Activated CD4-positive, alpha-beta T cell treated with anti-CD3 and anti-CD28 coated beads, Interleukin-2, Interleukin-6, amounts not matched to agents 100 ng/mL and 50 ng/mL, durations not matched to agents 16 hours and 8 hours (primary cell): ENCODE measurements at regions not wholly inside any gene's neighbourhood (a gene's known extent, or its start where the extent isn't known, plus 50 kb on each side); places are given as distances from the start of the nearest gene placed in this dataset.
"Not testable (repeated sequence)": the region's sequence is repeated elsewhere in the genome, so short reads cannot be mapped to it uniquely, and the experiment has no call there.

Source experiments
- DNase-seq: peaks from one replicate; pipeline ENCODE4 v3.0.0-alpha.2; 2020

GRCh38 chr6:68053805-68054373 is 581.2 kb upstream of the ADGRB3 start:
- no peak for DNase-seq

GRCh38 chr6:68052234-68052633 is 582.8 kb upstream of the ADGRB3 start:
- no peak for DNase-seq

GRCh38 chr6:68049562-68049961 is 585.5 kb upstream of the ADGRB3 start:
- DNase-seq: no peak

GRCh38 chr6:68046756-68047155 is 588.3 kb upstream of the ADGRB3 start:
- no peak for DNase-seq

- no peak for DNase-seq
These were observed 588.8 kb upstream of the ADGRB3 start for GRCh38 chr6:68046302-68046701.

GRCh38 chr6:68045193-68045592 is 589.9 kb upstream of the ADGRB3 start:
- no peak for DNase-seq

- DNase-seq: no peak
These were observed 590.8 kb upstream of the ADGRB3 start for GRCh38 chr6:68044264-68044663.

GRCh38 chr6:68043122-68043398 is 592.0 kb upstream of the ADGRB3 start:
- DNase-seq: no peak

- DNase-seq: no peak
These were observed 592.6 kb upstream of the ADGRB3 start for GRCh38 chr6:68042339-68043121.

- DNase-seq: no peak
These were observed 594.3 kb upstream of the ADGRB3 start for GRCh38 chr6:68040780-68041179.

GRCh38 chr6:68040312-68040778 is 594.7 kb upstream of the ADGRB3 start:
- DNase-seq: no peak

GRCh38 chr6:68039641-68040311 is 595.3 kb upstream of the ADGRB3 start:
- DNase-seq: no peak

GRCh38 chr6:68038815-68039408 is 596.2 kb upstream of the ADGRB3 start:
- DNase-seq: no peak

- no peak for DNase-seq
These were observed 602.9 kb upstream of the ADGRB3 start for GRCh38 chr6:68032217-68032616.

- no peak for DNase-seq
These were observed 604.0 kb upstream of the ADGRB3 start for GRCh38 chr6:68031054-68031453.

GRCh38 chr6:68026483-68026882 is 608.6 kb upstream of the ADGRB3 start:
- no peak for DNase-seq

GRCh38 chr6:68025764-68026163 is 609.3 kb upstream of the ADGRB3 start:
- DNase-seq: no peak

- DNase-seq: no peak
These were observed 610.4 kb upstream of the ADGRB3 start for GRCh38 chr6:68024570-68025269.

- not testable (repeated sequence) for DNase-seq
These were observed 612.1 kb upstream of the ADGRB3 start for GRCh38 chr6:68022968-68023367.

- DNase-seq: no peak
These were observed 621.1 kb upstream of the ADGRB3 start for GRCh38 chr6:68013780-68014515.

GRCh38 chr6:68012822-68013221 is 622.3 kb upstream of the ADGRB3 start:
- DNase-seq: no peak

GRCh38 chr6:68010936-68011335 is 624.1 kb upstream of the ADGRB3 start:
- no peak for DNase-seq

GRCh38 chr6:68008445-68008844 is 626.6 kb upstream of the ADGRB3 start:
- no peak for DNase-seq
